ENCODE measurements at regions not wholly inside any gene's neighbourhood (a gene's known extent, or its start where the extent isn't known, plus 50 kb on each side); places are given as distances from the start of the nearest gene placed in this dataset.

DNA sequence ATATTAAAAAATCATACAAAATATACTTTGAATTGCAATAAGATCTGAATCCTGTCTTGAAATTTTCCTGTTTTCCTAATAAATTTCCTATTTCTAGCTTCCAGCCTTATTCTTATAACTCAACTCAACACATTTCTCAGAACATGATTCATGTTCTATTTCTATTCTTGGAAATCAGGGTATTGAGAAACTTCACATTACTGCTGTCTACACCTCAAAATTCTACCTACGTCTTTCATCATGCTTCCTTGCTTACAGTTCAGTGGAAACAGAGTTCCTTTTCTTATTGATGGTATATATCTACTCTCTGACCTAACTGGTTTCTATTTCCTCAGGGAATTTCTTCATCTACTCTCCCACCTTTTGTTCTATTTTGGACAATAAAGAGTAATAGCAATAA, 2139.0 kb downstream of the ARAP2 start:
- TF ChIP-seq ZNF565 (CRISPR knock-in tag; conservative IDR thresholded peaks at IDR 0.05; ENCODE audit: low read depth) (no peak), PATZ1 (CRISPR knock-in tag; IDR thresholded peaks at IDR 0.05; ENCODE audit: borderline replicate concordance) (no peak), PPARA (CRISPR knock-in tag; IDR thresholded peaks at IDR 0.05; ENCODE audit: borderline replicate concordance) (no peak), RARB (CRISPR knock-in tag; IDR thresholded peaks at IDR 0.05) (no peak), ESRRG (CRISPR knock-in tag; IDR thresholded peaks at IDR 0.05) (no peak), TOX (CRISPR knock-in tag; IDR thresholded peaks at IDR 0.05; ENCODE audit: borderline replicate concordance) (no peak), ARNTL (CRISPR knock-in tag; IDR thresholded peaks at IDR 0.05; ENCODE audit: borderline replicate concordance, low read depth) (no peak), GLIS3 (CRISPR knock-in tag; IDR thresholded peaks at IDR 0.05) (no peak)
- TF ChIP-seq, protein P1, sequence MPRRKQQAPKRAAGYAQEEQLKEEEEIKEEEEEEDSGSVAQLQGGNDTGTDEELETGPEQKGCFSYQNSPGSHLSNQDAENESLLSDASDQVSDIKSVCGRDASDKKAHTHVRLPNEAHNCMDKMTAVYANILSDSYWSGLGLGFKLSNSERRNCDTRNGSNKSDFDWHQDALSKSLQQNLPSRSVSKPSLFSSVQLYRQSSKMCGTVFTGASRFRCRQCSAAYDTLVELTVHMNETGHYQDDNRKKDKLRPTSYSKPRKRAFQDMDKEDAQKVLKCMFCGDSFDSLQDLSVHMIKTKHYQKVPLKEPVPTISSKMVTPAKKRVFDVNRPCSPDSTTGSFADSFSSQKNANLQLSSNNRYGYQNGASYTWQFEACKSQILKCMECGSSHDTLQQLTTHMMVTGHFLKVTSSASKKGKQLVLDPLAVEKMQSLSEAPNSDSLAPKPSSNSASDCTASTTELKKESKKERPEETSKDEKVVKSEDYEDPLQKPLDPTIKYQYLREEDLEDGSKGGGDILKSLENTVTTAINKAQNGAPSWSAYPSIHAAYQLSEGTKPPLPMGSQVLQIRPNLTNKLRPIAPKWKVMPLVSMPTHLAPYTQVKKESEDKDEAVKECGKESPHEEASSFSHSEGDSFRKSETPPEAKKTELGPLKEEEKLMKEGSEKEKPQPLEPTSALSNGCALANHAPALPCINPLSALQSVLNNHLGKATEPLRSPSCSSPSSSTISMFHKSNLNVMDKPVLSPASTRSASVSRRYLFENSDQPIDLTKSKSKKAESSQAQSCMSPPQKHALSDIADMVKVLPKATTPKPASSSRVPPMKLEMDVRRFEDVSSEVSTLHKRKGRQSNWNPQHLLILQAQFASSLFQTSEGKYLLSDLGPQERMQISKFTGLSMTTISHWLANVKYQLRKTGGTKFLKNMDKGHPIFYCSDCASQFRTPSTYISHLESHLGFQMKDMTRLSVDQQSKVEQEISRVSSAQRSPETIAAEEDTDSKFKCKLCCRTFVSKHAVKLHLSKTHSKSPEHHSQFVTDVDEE (CRISPR knock-in tag; IDR thresholded peaks at IDR 0.05) = no peak

Measured in SK-N-SH treated with all-trans-retinoic acid at 6 μM for 48 hours (cell line).